Caco-2 (cell line): ENCODE measurements at regions not wholly inside any gene's neighbourhood (a gene's known extent, or its start where the extent isn't known, plus 50 kb on each side); places are given as distances from the start of the nearest gene placed in this dataset.

Experiments used
- BruUV-seq: library from RNA; stranded (reverse); fragments of 400-500 nt; replicated peaks from 2 replicates; lab custom pipeline; 2021; lab: Mats Ljungman, UMichigan
- CTCF ChIA-PET: fragments of 300-600 bp; sonication (Branson Sonifier 250); formaldehyde crosslinking; loops from one replicate; lab custom pipeline; 2022; ENCODE audit warnings: antibody characterized with exemption; lab: Charles Lee
- POLR2A ChIA-PET: fragments of 300-600 bp; sonication (Branson Sonifier 250); formaldehyde crosslinking; loops from one replicate; lab custom pipeline; 2022; ENCODE audit warnings: antibody characterized with exemption; lab: Charles Lee
- DNase-seq, 2 experiments: peaks; one replicate each; pipeline versions ENCODE4 v3.0.0 to v3.0.0-alpha.2; 2020 to 2022
- H3K27me3 ChIP-seq: replicated peaks from 2 replicates; pipeline ENCODE4 v1.6.0; 2011; ENCODE audit warnings: low read length; ENCODE audit not compliant: control insufficient read depth, insufficient read depth
- H3K36me3 ChIP-seq: 2 replicates; pipeline ENCODE4 v1.5.1; 2011; ENCODE audit warnings: low read length; ENCODE audit not compliant: control insufficient read depth, insufficient read depth
- H3K4me1 ChIP-seq: fragments of 250-450 bp; sonication (Bioruptor Pico); 2 replicates; pipeline ENCODE4 v1.5.1; 2020; ENCODE audit warnings: mild to moderate bottlenecking
- H3K4me3 ChIP-seq: 2 replicates; pipeline ENCODE4 v1.5.1; 2011; ENCODE audit warnings: low read depth, mild to moderate bottlenecking, control low read depth, low read length
- H3K9me3 ChIP-seq: fragments of 250-450 bp; sonication (Bioruptor Pico); 2 replicates; pipeline ENCODE4 v1.5.1; 2020; ENCODE audit warnings: mild to moderate bottlenecking, moderate library complexity
- H3K27ac Mint-ChIP-seq: one replicate; pipeline ENCODE4 v1.8.0; 2022; ENCODE audit warnings: mixed read lengths; ENCODE audit not compliant: unreplicated experiment
- H3K27me3 Mint-ChIP-seq: one replicate; pipeline ENCODE4 v1.8.0; 2022; ENCODE audit warnings: mixed read lengths; ENCODE audit not compliant: insufficient read depth, unreplicated experiment
- H3K36me3 Mint-ChIP-seq: one replicate; pipeline ENCODE4 v1.8.0; 2022; ENCODE audit warnings: mild to moderate bottlenecking, mixed read lengths; ENCODE audit not compliant: insufficient read depth, unreplicated experiment
- H3K4me1 Mint-ChIP-seq: one replicate; pipeline ENCODE4 v1.8.0; 2022; ENCODE audit warnings: low read depth, mixed read lengths; ENCODE audit not compliant: unreplicated experiment
- H3K4me3 Mint-ChIP-seq: one replicate; pipeline ENCODE4 v1.8.0; 2022; ENCODE audit warnings: mild to moderate bottlenecking, moderate library complexity, mixed read lengths; ENCODE audit not compliant: unreplicated experiment
- H3K9me3 Mint-ChIP-seq: one replicate; pipeline ENCODE4 v1.8.0; 2022; ENCODE audit warnings: mixed read lengths; ENCODE audit not compliant: unreplicated experiment
- intact Hi-C: fragments of 100-400 bp; cut with micrococcal nuclease; formaldehyde crosslinking; loops from one replicate; pipeline ENCODE4 v1.10.0; 2022; ENCODE audit not compliant: unreplicated experiment
- TF ChIP-seq, protein P1 (sequence below), 2 experiments: fragments of 200-600 bp in 1 of 2; IDR thresholded peaks; 1 replicate in 1 of 2; 2 replicates in 1 of 2; pipeline versions ENCODE4 v1.5.1 to v1.8.0; 2011 to 2022; ENCODE audit warnings: antibody characterized with exemption in 1 of 2, control low read depth in 1 of 2, inconsistent platforms in 1 of 2, low read depth in 1 of 2, low read length in 1 of 2, mild to moderate bottlenecking in 1 of 2, moderate library complexity in 1 of 2; ENCODE audit not compliant: insufficient read depth in 1 of 2, severe bottlenecking in 1 of 2, unreplicated experiment in 1 of 2

DNA sequence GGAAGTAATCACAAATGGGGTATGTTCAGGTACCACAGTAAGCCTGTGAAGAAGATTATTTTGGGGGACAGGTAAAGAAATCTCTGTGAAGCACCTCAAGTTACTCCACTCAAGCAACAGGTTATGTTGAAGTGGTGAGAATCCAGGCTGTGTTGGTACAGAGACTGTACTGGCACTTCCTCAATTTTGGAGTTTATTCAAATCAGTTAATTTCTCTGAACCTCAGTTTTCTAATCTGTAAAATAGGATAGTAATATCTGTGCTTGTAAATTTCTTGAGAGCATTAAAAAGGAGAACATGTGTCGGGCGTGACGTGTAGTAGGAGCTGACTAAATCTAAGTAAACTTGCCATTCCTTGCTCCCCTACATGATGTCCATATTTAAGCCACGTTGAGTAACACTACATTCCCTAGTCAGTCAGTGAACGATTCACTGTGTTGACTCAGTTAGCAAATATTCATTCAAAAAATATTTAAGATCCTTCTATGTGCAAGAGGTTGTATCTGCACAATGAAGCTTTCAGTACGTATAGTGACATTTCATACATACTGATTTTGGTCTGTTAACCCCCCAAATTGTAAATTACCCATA, 504.2 kb downstream of the ZEB2 start:
- H3K4me3 Mint-ChIP-seq, result no peak overlapping the region
- H3K4me1 Mint-ChIP-seq, result peaks cover 7% of the 10 kb centered on the region
- H3K27me3 Mint-ChIP-seq, result no peaks in the 10 kb centered on the region
- Histone ChIP-seq H3K4me1 (no peaks in the 10 kb centered on the region), H3K27me3 (no peaks in the 10 kb centered on the region), H3K4me3 (no peak overlapping the region), H3K9me3 (no peaks in the 10 kb centered on the region), H3K36me3 (no peaks in the 10 kb centered on the region)
- ChIA-PET CTCF (no interaction called here), POLR2A (no interaction called here)
- H3K9me3 Mint-ChIP-seq, result peaks cover 19% of the 10 kb centered on the region
- no peak for DNase-seq
- H3K36me3 Mint-ChIP-seq, result no peaks in the 10 kb centered on the region
- TF ChIP-seq, protein P1, sequence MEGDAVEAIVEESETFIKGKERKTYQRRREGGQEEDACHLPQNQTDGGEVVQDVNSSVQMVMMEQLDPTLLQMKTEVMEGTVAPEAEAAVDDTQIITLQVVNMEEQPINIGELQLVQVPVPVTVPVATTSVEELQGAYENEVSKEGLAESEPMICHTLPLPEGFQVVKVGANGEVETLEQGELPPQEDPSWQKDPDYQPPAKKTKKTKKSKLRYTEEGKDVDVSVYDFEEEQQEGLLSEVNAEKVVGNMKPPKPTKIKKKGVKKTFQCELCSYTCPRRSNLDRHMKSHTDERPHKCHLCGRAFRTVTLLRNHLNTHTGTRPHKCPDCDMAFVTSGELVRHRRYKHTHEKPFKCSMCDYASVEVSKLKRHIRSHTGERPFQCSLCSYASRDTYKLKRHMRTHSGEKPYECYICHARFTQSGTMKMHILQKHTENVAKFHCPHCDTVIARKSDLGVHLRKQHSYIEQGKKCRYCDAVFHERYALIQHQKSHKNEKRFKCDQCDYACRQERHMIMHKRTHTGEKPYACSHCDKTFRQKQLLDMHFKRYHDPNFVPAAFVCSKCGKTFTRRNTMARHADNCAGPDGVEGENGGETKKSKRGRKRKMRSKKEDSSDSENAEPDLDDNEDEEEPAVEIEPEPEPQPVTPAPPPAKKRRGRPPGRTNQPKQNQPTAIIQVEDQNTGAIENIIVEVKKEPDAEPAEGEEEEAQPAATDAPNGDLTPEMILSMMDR (IDR thresholded peaks at IDR 0.05; ENCODE audit: insufficient read depth in 1 of 2, low read depth in 1 of 2, low read length in 1 of 2, severe bottlenecking in 1 of 2, unreplicated experiment in 1 of 2), result no peak
- intact Hi-C loops, result no loop called here
- no peak overlapping the region for H3K27ac Mint-ChIP-seq
- no TSS peak for BruUV-seq

DNA sequence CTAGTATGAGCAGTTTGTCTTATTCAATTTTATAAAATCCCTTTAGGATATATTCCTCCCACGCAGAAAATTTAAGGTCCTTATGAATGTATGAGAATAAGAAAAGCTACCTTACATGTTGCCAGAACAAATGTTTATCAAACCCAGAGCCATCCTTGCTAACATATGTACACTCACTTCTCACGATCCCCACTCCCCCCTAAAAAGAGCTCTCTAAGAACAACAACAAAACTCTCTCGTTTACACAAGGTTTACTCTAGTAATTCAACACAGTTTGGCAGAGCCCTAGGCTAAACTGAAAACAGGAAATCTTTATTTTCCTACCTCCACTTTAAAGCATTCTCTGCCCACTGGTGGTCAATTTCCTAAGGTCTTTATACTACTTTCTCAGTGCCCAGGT, 504.9 kb downstream of the ZEB2 start:
- BruUV-seq, result no TSS peak
- H3K9me3 Mint-ChIP-seq, result peaks cover 13% of the 10 kb centered on the region
- ChIA-PET POLR2A (no interaction called here), CTCF (no interaction called here)
- no peak for DNase-seq
- Histone ChIP-seq H3K36me3 (no peaks in the 10 kb centered on the region), H3K9me3 (no peaks in the 10 kb centered on the region), H3K4me3 (no peak overlapping the region), H3K27me3 (no peaks in the 10 kb centered on the region), H3K4me1 (no peaks in the 10 kb centered on the region)
- TF ChIP-seq, protein P1 (IDR thresholded peaks at IDR 0.05; ENCODE audit: insufficient read depth in 1 of 2, low read depth in 1 of 2, low read length in 1 of 2, severe bottlenecking in 1 of 2, unreplicated experiment in 1 of 2), result no peak
- peaks cover 7% of the 10 kb centered on the region for H3K4me1 Mint-ChIP-seq
- H3K36me3 Mint-ChIP-seq, result no peaks in the 10 kb centered on the region
- intact Hi-C loops, result no loop called here
- H3K27ac Mint-ChIP-seq, result no peak overlapping the region
- H3K27me3 Mint-ChIP-seq, result no peaks in the 10 kb centered on the region
- no peak overlapping the region for H3K4me3 Mint-ChIP-seq

DNA sequence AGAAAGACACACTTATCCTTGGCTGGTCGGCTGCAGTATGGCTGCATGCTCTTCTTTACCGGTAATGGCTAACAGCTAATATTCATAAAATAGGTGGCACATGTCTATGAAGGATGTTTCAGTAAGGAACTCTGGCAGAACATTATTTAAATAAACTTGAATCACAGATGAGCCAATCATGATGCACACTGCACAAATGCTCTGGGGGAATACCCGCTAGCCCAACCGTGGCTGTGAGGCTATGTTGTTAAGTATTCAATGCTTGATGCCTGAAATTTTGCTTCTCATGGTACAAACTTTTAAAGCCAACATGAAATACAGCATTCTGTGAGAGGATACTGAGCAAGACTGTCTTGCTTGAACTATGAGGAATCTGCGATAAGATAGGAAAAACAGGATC, 505.8 kb downstream of the ZEB2 start:
- CTCF ChIA-PET, result no interaction called here
- no TSS peak for BruUV-seq

More for the DNA sequence above, 505.8 kb downstream of the ZEB2 start:
- POLR2A ChIA-PET, result no interaction called here
- H3K9me3 ChIP-seq, result no peaks in the 10 kb centered on the region
- Mint-ChIP-seq H3K27ac (no peak overlapping the region), H3K9me3 (peaks cover 5% of the 10 kb centered on the region), H3K36me3 (no peaks in the 10 kb centered on the region), H3K4me3 (no peak overlapping the region), H3K4me1 (peaks cover 3% of the 10 kb centered on the region), H3K27me3 (no peaks in the 10 kb centered on the region)
- H3K27me3 ChIP-seq, result no peaks in the 10 kb centered on the region
- intact Hi-C loops, result no loop called here
- H3K4me1 ChIP-seq, result no peaks in the 10 kb centered on the region
- no peaks in the 10 kb centered on the region for H3K36me3 ChIP-seq
- no peak for DNase-seq
- no peak overlapping the region for H3K4me3 ChIP-seq
- TF ChIP-seq, protein P1 (IDR thresholded peaks at IDR 0.05; ENCODE audit: insufficient read depth in 1 of 2, low read depth in 1 of 2, low read length in 1 of 2, severe bottlenecking in 1 of 2, unreplicated experiment in 1 of 2), result no peak
